Renal cortical epithelial cell (primary cell): ENCODE measurements at regions not wholly inside any gene's neighbourhood (a gene's known extent, or its start where the extent isn't known, plus 50 kb on each side); places are given as distances from the start of the nearest gene placed in this dataset.
A peak's percentile ranks its signal among the peaks of the same experiment; 100 is the strongest.

Source experiments
- DNase-seq: peaks from one replicate; pipeline ENCODE4 v3.0.0-alpha.2; 2011; ENCODE audit warnings: low read depth

GRCh38 chr4:147054228-147054872 is 108.7 kb upstream of the TTC29 start:
- DNase-seq: no peak

- DNase-seq: peak; percentile 68
These were observed 111.4 kb upstream of the TTC29 start for GRCh38 chr4:147056940-147057610.

GRCh38 chr4:147057611-147058190 is 112.0 kb upstream of the TTC29 start:
- DNase-seq: peak; percentile 71

GRCh38 chr4:147059064-147059731 is 113.5 kb upstream of the TTC29 start:
- no peak for DNase-seq

GRCh38 chr4:147060151-147060931 is 114.7 kb upstream of the TTC29 start:
- DNase-seq: peak; percentile 8

GRCh38 chr4:147064856-147065255 is 119.2 kb upstream of the TTC29 start:
- DNase-seq: no peak

GRCh38 chr4:147068564-147068963 is 122.9 kb upstream of the TTC29 start:
- DNase-seq: no peak

- DNase-seq: no peak
These were observed 125.6 kb upstream of the TTC29 start for GRCh38 chr4:147071209-147071740.

- no peak for DNase-seq
These were observed 130.5 kb upstream of the TTC29 start for GRCh38 chr4:147076179-147076578.

- no peak for DNase-seq
These were observed 131.1 kb upstream of the TTC29 start for GRCh38 chr4:147076728-147077127.

GRCh38 chr4:147078362-147078761 is 132.7 kb upstream of the TTC29 start:
- DNase-seq: no peak

GRCh38 chr4:147078875-147079658 is 133.4 kb upstream of the TTC29 start:
- DNase-seq: peak; percentile 23

GRCh38 chr4:147084861-147085260 is 139.2 kb upstream of the TTC29 start:
- DNase-seq: no peak

- no peak for DNase-seq
These were observed 140.1 kb upstream of the TTC29 start for GRCh38 chr4:147085781-147086180.

GRCh38 chr4:147088146-147088545 is 142.5 kb upstream of the TTC29 start:
- DNase-seq: no peak

GRCh38 chr4:147090486-147090885 is 144.8 kb upstream of the TTC29 start:
- DNase-seq: no peak

GRCh38 chr4:147093206-147093605 is 147.5 kb upstream of the TTC29 start:
- DNase-seq: peak; percentile 79

GRCh38 chr4:147094238-147094637 is 148.6 kb upstream of the TTC29 start:
- no peak for DNase-seq

GRCh38 chr4:147096667-147097604 is 151.3 kb upstream of the TTC29 start:
- peak; percentile 73 for DNase-seq

- DNase-seq: peak; percentile 71
These were observed 156.0 kb upstream of the TTC29 start for GRCh38 chr4:147101678-147102077.
